Neural cell (in vitro differentiated cells): ENCODE measurements at regions not wholly inside any gene's neighbourhood (a gene's known extent, or its start where the extent isn't known, plus 50 kb on each side); places are given as distances from the start of the nearest gene placed in this dataset.

Experiments
- H2AFZ ChIP-seq: fragments of 200-600, 300-800 bp; sonication (generic), shearing (Covaris generic); 2 replicates; pipeline ENCODE4 v1.6.0; 2014; ENCODE audit warnings: low read depth, mild to moderate bottlenecking, antibody characterized with exemption, low read length, moderate library complexity
- H3F3A ChIP-seq: fragments of 200-600 bp; shearing (Covaris generic); 2 replicates; pipeline ENCODE4 v1.6.1; 2016; ENCODE audit warnings: mild to moderate bottlenecking, moderate library complexity, mixed read lengths, antibody characterized with exemption, low read length; ENCODE audit not compliant: insufficient read depth, poor library complexity, severe bottlenecking
- H3K27ac ChIP-seq: fragments of 200-600, 300-800 bp; sonication (generic), shearing (Covaris generic); 2 replicates; pipeline ENCODE4 v1.5.1; 2014; ENCODE audit warnings: mild to moderate bottlenecking, low read length, moderate library complexity
- H3K27me3 ChIP-seq: fragments of 300-800, 200-600 bp; sonication (generic), shearing (Covaris generic); 2 replicates; pipeline ENCODE4 v1.6.0; 2014; ENCODE audit warnings: mild to moderate bottlenecking, low read depth, low read length, moderate library complexity; ENCODE audit not compliant: insufficient read depth
- H3K36me3 ChIP-seq: fragments of 300-800, 200-600 bp; sonication (generic), shearing (Covaris generic); 2 replicates; pipeline ENCODE4 v1.5.1; 2014; ENCODE audit warnings: mild to moderate bottlenecking, antibody characterized with exemption, low read length, moderate library complexity; ENCODE audit not compliant: insufficient read depth
- H3K4me2 ChIP-seq: fragments of 300-800, 200-600 bp; sonication (generic), shearing (Covaris generic); 2 replicates; pipeline ENCODE4 v1.6.0; 2014; ENCODE audit warnings: mild to moderate bottlenecking, low read length
- H3K4me3 ChIP-seq: fragments of 300-800, 200-600 bp; sonication (generic), shearing (Covaris generic); 2 replicates; pipeline ENCODE4 v1.5.1; 2014; ENCODE audit warnings: mild to moderate bottlenecking, low read length, moderate library complexity
- H3K79me2 ChIP-seq: fragments of 200-600 bp; shearing (Covaris generic); replicated peaks from 2 replicates; pipeline ENCODE4 v1.6.0; 2014; ENCODE audit warnings: mild to moderate bottlenecking, low read length, moderate library complexity; ENCODE audit not compliant: insufficient read depth
- H3K9ac ChIP-seq: fragments of 300-800, 200-600 bp; sonication (generic), shearing (Covaris generic); 2 replicates; pipeline ENCODE4 v1.6.1; 2016; ENCODE audit warnings: mild to moderate bottlenecking, low read length, mixed read lengths
- H3K9me2 ChIP-seq: fragments of 200-600 bp; shearing (Covaris generic); 2 replicates; pipeline ENCODE4 v1.6.1; 2016; ENCODE audit warnings: mild to moderate bottlenecking, low read length, mixed read lengths; ENCODE audit not compliant: insufficient read depth
- H3K9me3 ChIP-seq: fragments of 200-600, 300-800 bp; sonication (generic), shearing (Covaris generic); 2 replicates; pipeline ENCODE4 v1.6.1; 2016; ENCODE audit warnings: mild to moderate bottlenecking, mixed run types, low read length, moderate library complexity, mixed read lengths
- H4K20me1 ChIP-seq: fragments of 200-600 bp; shearing (Covaris generic); 2 replicates; pipeline ENCODE4 v1.6.1; 2016; ENCODE audit warnings: mild to moderate bottlenecking, mixed run types; ENCODE audit not compliant: insufficient read depth
- EP300 ChIP-seq: fragments of 450-650 bp; conservative IDR thresholded peaks from 2 replicates; pipeline ENCODE4 v1.6.1; 2014; ENCODE audit warnings: antibody characterized with exemption, mild to moderate bottlenecking, moderate library complexity; ENCODE audit not compliant: poor library complexity, severe bottlenecking
- EZH2 ChIP-seq: fragments of 200-600, 300-800 bp; shearing (Covaris generic), sonication (generic); IDR thresholded peaks from 2 replicates; pipeline ENCODE4 v1.6.1; 2014; ENCODE audit warnings: antibody characterized with exemption, low read length, borderline replicate concordance, mild to moderate bottlenecking; ENCODE audit not compliant: insufficient read depth, poor library complexity, severe bottlenecking
- MXI1 ChIP-seq: fragments of 450-650 bp; conservative IDR thresholded peaks from 2 replicates; pipeline ENCODE4 v1.6.1; 2014; ENCODE audit warnings: antibody characterized with exemption, mild to moderate bottlenecking; ENCODE audit not compliant: poor library complexity, severe bottlenecking
- POLR2AphosphoS5 ChIP-seq: IDR thresholded peaks from 2 replicates; pipeline ENCODE4 v1.6.1; 2012
- RAD21 ChIP-seq: fragments of 450-650 bp; conservative IDR thresholded peaks from 2 replicates; pipeline ENCODE4 v1.6.1; 2014; ENCODE audit warnings: antibody characterized with exemption, mild to moderate bottlenecking, moderate library complexity
- SMC3 ChIP-seq: fragments of 450-650 bp; conservative IDR thresholded peaks from 2 replicates; pipeline ENCODE4 v1.6.1; 2014; ENCODE audit warnings: antibody characterized with exemption, mild to moderate bottlenecking, moderate library complexity; ENCODE audit not compliant: poor library complexity
- TAF1 ChIP-seq: IDR thresholded peaks from 2 replicates; pipeline ENCODE4 v1.6.1; 2012; ENCODE audit warnings: low read depth
- TF ChIP-seq, protein P1 (sequence below): IDR thresholded peaks from 2 replicates; pipeline ENCODE4 v1.6.1; 2012; ENCODE audit warnings: borderline replicate concordance
- TF ChIP-seq, protein P2 (sequence below): fragments of 450-650 bp; IDR thresholded peaks from 2 replicates; pipeline ENCODE4 v1.5.1; 2014; ENCODE audit warnings: antibody characterized with exemption, mild to moderate bottlenecking, moderate library complexity; ENCODE audit not compliant: poor library complexity, severe bottlenecking

- H3K27ac ChIP-seq: no peak overlapping the region
- no peak overlapping the region for H3K9ac ChIP-seq
- TF ChIP-seq TAF1: no peak
- TF ChIP-seq, protein P1, sequence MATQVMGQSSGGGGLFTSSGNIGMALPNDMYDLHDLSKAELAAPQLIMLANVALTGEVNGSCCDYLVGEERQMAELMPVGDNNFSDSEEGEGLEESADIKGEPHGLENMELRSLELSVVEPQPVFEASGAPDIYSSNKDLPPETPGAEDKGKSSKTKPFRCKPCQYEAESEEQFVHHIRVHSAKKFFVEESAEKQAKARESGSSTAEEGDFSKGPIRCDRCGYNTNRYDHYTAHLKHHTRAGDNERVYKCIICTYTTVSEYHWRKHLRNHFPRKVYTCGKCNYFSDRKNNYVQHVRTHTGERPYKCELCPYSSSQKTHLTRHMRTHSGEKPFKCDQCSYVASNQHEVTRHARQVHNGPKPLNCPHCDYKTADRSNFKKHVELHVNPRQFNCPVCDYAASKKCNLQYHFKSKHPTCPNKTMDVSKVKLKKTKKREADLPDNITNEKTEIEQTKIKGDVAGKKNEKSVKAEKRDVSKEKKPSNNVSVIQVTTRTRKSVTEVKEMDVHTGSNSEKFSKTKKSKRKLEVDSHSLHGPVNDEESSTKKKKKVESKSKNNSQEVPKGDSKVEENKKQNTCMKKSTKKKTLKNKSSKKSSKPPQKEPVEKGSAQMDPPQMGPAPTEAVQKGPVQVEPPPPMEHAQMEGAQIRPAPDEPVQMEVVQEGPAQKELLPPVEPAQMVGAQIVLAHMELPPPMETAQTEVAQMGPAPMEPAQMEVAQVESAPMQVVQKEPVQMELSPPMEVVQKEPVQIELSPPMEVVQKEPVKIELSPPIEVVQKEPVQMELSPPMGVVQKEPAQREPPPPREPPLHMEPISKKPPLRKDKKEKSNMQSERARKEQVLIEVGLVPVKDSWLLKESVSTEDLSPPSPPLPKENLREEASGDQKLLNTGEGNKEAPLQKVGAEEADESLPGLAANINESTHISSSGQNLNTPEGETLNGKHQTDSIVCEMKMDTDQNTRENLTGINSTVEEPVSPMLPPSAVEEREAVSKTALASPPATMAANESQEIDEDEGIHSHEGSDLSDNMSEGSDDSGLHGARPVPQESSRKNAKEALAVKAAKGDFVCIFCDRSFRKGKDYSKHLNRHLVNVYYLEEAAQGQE: no peak
- no peak for TF ChIP-seq EP300
- TF ChIP-seq MXI1: no peak
- no peak for TF ChIP-seq SMC3
- TF ChIP-seq POLR2AphosphoS5: no peak
- TF ChIP-seq RAD21: no peak
- no peak for TF ChIP-seq EZH2
- TF ChIP-seq, protein P2, sequence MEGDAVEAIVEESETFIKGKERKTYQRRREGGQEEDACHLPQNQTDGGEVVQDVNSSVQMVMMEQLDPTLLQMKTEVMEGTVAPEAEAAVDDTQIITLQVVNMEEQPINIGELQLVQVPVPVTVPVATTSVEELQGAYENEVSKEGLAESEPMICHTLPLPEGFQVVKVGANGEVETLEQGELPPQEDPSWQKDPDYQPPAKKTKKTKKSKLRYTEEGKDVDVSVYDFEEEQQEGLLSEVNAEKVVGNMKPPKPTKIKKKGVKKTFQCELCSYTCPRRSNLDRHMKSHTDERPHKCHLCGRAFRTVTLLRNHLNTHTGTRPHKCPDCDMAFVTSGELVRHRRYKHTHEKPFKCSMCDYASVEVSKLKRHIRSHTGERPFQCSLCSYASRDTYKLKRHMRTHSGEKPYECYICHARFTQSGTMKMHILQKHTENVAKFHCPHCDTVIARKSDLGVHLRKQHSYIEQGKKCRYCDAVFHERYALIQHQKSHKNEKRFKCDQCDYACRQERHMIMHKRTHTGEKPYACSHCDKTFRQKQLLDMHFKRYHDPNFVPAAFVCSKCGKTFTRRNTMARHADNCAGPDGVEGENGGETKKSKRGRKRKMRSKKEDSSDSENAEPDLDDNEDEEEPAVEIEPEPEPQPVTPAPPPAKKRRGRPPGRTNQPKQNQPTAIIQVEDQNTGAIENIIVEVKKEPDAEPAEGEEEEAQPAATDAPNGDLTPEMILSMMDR: no peak
- no peaks in the 10 kb centered on the region for H3K9me2 ChIP-seq
- no peak overlapping the region for H3K4me2 ChIP-seq
- no peaks in the 10 kb centered on the region for H3F3A ChIP-seq
- no peaks in the 10 kb centered on the region for H3K79me2 ChIP-seq
- no peaks in the 10 kb centered on the region for H3K9me3 ChIP-seq
- no peaks in the 10 kb centered on the region for H4K20me1 ChIP-seq
- H3K27me3 ChIP-seq: no peaks in the 10 kb centered on the region
- H3K4me3 ChIP-seq: no peak overlapping the region
- no peaks in the 10 kb centered on the region for H3K36me3 ChIP-seq
- no peak overlapping the region for H2AFZ ChIP-seq
Observed at GRCh38 chr18:1062588-1062987, 157.9 kb downstream of the ADCYAP1 start.

- Histone ChIP-seq H3K9me2 (no peaks in the 10 kb centered on the region), H2AFZ (no peak overlapping the region), H3K79me2 (no peaks in the 10 kb centered on the region), H3K9ac (no peak overlapping the region), H3K4me3 (no peak overlapping the region), H3F3A (no peaks in the 10 kb centered on the region), H3K27ac (no peak overlapping the region), H4K20me1 (no peaks in the 10 kb centered on the region), H3K36me3 (no peaks in the 10 kb centered on the region), H3K9me3 (no peaks in the 10 kb centered on the region), H3K4me2 (no peak overlapping the region), H3K27me3 (no peaks in the 10 kb centered on the region)
- TF ChIP-seq, protein P1: no peak
- TF ChIP-seq EZH2 (no peak), SMC3 (no peak), RAD21 (no peak), MXI1 (no peak)
Observed at GRCh38 chr18:1075322-1075721, 170.7 kb downstream of the ADCYAP1 start.
